Activated effector memory CD4-positive, alpha-beta T cell treated with Interleukin-2 at 50 U/mL for 16 hours (primary cell): ENCODE measurements at regions not wholly inside any gene's neighbourhood (a gene's known extent, or its start where the extent isn't known, plus 50 kb on each side); places are given as distances from the start of the nearest gene placed in this dataset.
"Not testable (repeated sequence)": the region's sequence is repeated elsewhere in the genome, so short reads cannot be mapped to it uniquely, and the experiment has no call there.

Experiments
- DNase-seq: peaks from one replicate; pipeline ENCODE4 v3.0.0-alpha.2; 2020

- no peak for DNase-seq
These were observed 585.3 kb downstream of the EBF1 start for GRCh38 chr5:158514319-158514985.

- no peak for DNase-seq
These were observed 586.0 kb downstream of the EBF1 start for GRCh38 chr5:158513490-158514318.

GRCh38 chr5:158511454-158511853, 588.3 kb downstream of the EBF1 start:
- no peak for DNase-seq

GRCh38 chr5:158510479-158510878, 589.2 kb downstream of the EBF1 start:
- no peak for DNase-seq

GRCh38 chr5:158506648-158507047, 593.1 kb downstream of the EBF1 start:
- no peak for DNase-seq

- DNase-seq, result no peak
These were observed 597.0 kb downstream of the EBF1 start for GRCh38 chr5:158502686-158503085.

- DNase-seq, result no peak
These were observed 599.8 kb downstream of the EBF1 start for GRCh38 chr5:158499892-158500418.

GRCh38 chr5:158499075-158499891, 600.4 kb downstream of the EBF1 start:
- no peak for DNase-seq

GRCh38 chr5:158496624-158497023, 603.1 kb downstream of the EBF1 start:
- DNase-seq, result no peak

- DNase-seq, result no peak
These were observed 605.2 kb downstream of the EBF1 start for GRCh38 chr5:158494541-158494940.

- DNase-seq, result not testable (repeated sequence)
These were observed 605.7 kb downstream of the EBF1 start for GRCh38 chr5:158494044-158494443.

- no peak for DNase-seq
These were observed 606.9 kb downstream of the EBF1 start for GRCh38 chr5:158492841-158493242.

GRCh38 chr5:158492136-158492535, 607.6 kb downstream of the EBF1 start:
- no peak for DNase-seq

- no peak for DNase-seq
These were observed 612.1 kb downstream of the EBF1 start for GRCh38 chr5:158487664-158488063.

GRCh38 chr5:158487156-158487555, 612.6 kb downstream of the EBF1 start:
- no peak for DNase-seq

GRCh38 chr5:158486566-158486965, 613.1 kb downstream of the EBF1 start:
- DNase-seq, result no peak

GRCh38 chr5:158485604-158486081, 614.1 kb downstream of the EBF1 start:
- DNase-seq, result no peak

- no peak for DNase-seq
These were observed 614.7 kb downstream of the EBF1 start for GRCh38 chr5:158485047-158485446.

- no peak for DNase-seq
These were observed 615.6 kb downstream of the EBF1 start for GRCh38 chr5:158484150-158484549.

GRCh38 chr5:158483281-158483860, 616.3 kb downstream of the EBF1 start:
- DNase-seq, result no peak

- DNase-seq, result no peak
These were observed 617.6 kb downstream of the EBF1 start for GRCh38 chr5:158482125-158482524.

- no peak for DNase-seq
These were observed 619.2 kb upstream of the CLINT1 start for GRCh38 chr5:158478139-158478538.

- no peak for DNase-seq
These were observed 618.3 kb upstream of the CLINT1 start for GRCh38 chr5:158477214-158477613.
